Breast epithelium (tissue), 3 donors: ENCODE measurements at regions not wholly inside any gene's neighbourhood (a gene's known extent, or its start where the extent isn't known, plus 50 kb on each side); places are given as distances from the start of the nearest gene placed in this dataset.

Experiments
- POLR2A ChIP-seq: fragments of 450-650 bp; IDR thresholded peaks from one replicate; pipeline ENCODE4 v1.6.1; 2016; ENCODE audit warnings: antibody characterized with exemption, mild to moderate bottlenecking, moderate library complexity
- POLR2AphosphoS5 ChIP-seq, 3 donors: sonication (generic); formaldehyde crosslinking; IDR thresholded peaks; one replicate each; pipeline ENCODE4 v1.6.1; 2017; ENCODE audit warnings: antibody characterized with exemption in 3 of 3

- TF ChIP-seq POLR2AphosphoS5 (IDR thresholded peaks at IDR 0.05): no peak
- no peak for TF ChIP-seq POLR2A
Observed at GRCh38 chr18:44630118-44630517, 50.6 kb upstream of the SETBP1 start.
